ENCODE measurements at regions not wholly inside any gene's neighbourhood (a gene's known extent, or its start where the extent isn't known, plus 50 kb on each side); places are given as distances from the start of the nearest gene placed in this dataset.
"Not testable (repeated sequence)": the region's sequence is repeated elsewhere in the genome, so short reads cannot be mapped to it uniquely, and the experiment has no call there.

DNA sequence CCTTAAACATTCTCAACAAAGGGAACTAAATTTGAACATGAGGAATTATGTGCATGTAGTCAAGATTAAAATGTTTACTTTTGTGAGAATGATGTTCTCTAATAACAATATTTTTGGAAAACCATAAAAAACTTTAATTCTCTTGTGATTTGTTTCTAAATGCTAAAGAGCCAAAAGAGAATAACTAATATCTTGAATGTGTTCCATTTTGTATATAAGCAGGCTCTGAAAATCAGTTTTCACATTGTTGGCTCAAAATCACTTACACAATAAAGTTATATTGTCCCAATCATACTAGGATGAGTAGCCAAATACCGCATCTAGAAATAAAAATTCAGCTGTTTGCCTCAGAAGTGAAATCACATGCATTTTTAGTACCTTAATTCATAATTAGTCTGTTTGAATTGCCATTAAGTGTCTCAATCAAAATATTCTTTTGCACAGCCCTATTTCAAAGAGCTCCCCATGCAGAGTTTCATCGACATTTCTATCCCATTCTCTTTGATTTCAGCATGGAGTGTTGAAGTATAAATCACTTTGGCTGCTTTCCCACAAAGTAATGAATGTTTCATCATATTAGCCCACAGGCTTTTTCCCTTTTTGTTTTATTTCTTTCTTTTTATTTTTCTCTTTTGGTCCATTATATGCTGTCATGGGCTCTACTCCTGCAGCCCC is 420.3 kb upstream of the POM121L12 start:
- Histone ChIP-seq H3K27ac (ENCODE audit: low read depth, low read length) (no peak overlapping the region), H3K27me3 (ENCODE audit: control insufficient read depth, insufficient read depth, low read length) (no peaks in the 10 kb centered on the region), H3K9me3 (ENCODE audit: control insufficient read depth, insufficient read depth, low read depth, low read length) (no peaks in the 10 kb centered on the region), H3K9ac (ENCODE audit: low read length) (no peak overlapping the region), H3K36me3 (ENCODE audit: control insufficient read depth, insufficient read depth, low read length) (no peaks in the 10 kb centered on the region), H3K4me3 (ENCODE audit: low read depth, low read length) (no peak overlapping the region), H3K4me1 (ENCODE audit: control insufficient read depth, insufficient read depth, low read length) (no peaks in the 10 kb centered on the region)

DNA sequence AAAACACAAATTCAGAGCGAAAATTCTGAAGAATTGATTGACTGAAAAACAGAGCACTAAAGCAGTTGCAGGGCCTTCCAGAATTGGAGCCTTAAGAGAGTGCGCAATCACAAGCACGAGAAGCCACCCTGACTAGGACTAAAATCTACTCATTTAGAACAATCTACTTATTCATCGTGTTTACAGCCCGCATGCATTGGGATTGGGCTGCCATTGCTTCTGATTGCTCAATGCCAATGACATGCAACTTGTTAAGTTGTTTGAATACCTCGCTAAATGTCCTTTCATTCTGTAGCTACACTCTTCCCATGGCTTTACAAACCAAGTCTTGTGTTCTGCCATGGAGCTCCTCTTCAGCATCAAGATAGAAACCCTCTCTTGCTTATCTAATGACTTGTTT is 425.9 kb upstream of the POM121L12 start:
- H3K36me3 ChIP-seq (ENCODE audit: control insufficient read depth, insufficient read depth, low read length) = no peaks in the 10 kb centered on the region
- no peaks in the 10 kb centered on the region for H3K27me3 ChIP-seq (ENCODE audit: control insufficient read depth, insufficient read depth, low read length)
- no peak overlapping the region for H3K27ac ChIP-seq (ENCODE audit: low read depth, low read length)
- H3K4me3 ChIP-seq (ENCODE audit: low read depth, low read length) = no peak overlapping the region
- no peaks in the 10 kb centered on the region for H3K4me1 ChIP-seq (ENCODE audit: control insufficient read depth, insufficient read depth, low read length)
- H3K9me3 ChIP-seq (ENCODE audit: control insufficient read depth, insufficient read depth, low read depth, low read length) = peaks cover 4% of the 10 kb centered on the region
- no peak overlapping the region for H3K9ac ChIP-seq (ENCODE audit: low read length)

DNA sequence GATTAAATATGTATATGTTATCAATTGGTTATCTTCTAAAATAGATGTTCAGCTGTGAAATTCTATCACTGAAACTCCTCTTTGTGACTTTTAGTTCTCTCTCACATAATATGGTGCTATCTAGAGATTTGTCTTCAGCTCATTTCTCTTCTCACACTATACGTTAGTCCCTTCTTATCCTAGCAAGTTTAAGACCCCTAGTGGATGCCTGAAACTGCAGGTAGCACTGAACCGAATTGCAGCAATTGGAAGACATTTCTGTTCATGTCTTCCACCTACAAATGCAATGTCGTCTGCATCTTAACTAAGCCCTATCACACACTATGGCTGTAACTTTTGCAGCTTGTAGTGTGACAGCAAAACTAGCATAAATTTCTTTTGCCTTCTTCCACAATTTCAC is 442.7 kb upstream of the POM121L12 start:
- H3K36me3 ChIP-seq (ENCODE audit: control insufficient read depth, insufficient read depth, low read length) = no peaks in the 10 kb centered on the region
- H3K4me3 ChIP-seq (ENCODE audit: low read depth, low read length) = no peak overlapping the region
- no peaks in the 10 kb centered on the region; the same call in 1 of the 2 replicates for H3K4me1 ChIP-seq (ENCODE audit: control insufficient read depth, insufficient read depth, low read length)
- no peak overlapping the region for H3K9ac ChIP-seq (ENCODE audit: low read length)
- H3K27me3 ChIP-seq (ENCODE audit: control insufficient read depth, insufficient read depth, low read length) = no peaks in the 10 kb centered on the region
- peaks cover 16% of the 10 kb centered on the region; the same call in 1 of the 2 replicates for H3K9me3 ChIP-seq (ENCODE audit: control insufficient read depth, insufficient read depth, low read depth, low read length)
- no peak overlapping the region for H3K27ac ChIP-seq (ENCODE audit: low read depth, low read length)

DNA sequence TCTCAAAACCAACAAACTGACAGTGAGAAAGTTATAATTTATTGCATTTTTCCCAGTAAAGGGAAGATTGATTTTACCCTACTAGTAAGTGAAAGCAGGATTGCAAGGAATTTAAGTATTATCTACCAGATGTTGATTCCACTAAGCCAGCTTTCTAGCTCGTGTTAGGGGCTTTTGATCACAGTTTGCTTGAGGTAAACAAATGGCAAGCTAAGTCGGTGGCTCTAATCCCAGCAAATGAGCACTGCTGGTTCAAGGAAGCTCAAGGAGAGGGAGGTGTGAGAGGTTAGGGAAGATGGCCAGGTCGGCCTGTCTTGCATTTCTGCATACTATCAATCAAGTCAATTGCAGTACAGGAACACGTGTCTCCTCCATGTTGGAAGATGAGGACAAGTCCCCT is 448.7 kb upstream of the POM121L12 start:
- H3K4me3 ChIP-seq (ENCODE audit: low read depth, low read length) = no peak overlapping the region
- H3K27me3 ChIP-seq (ENCODE audit: control insufficient read depth, insufficient read depth, low read length) = no peaks in the 10 kb centered on the region
- H3K36me3 ChIP-seq (ENCODE audit: control insufficient read depth, insufficient read depth, low read length) = no peaks in the 10 kb centered on the region
- no peaks in the 10 kb centered on the region; the same call in 1 of the 2 replicates for H3K4me1 ChIP-seq (ENCODE audit: control insufficient read depth, insufficient read depth, low read length)
- H3K9me3 ChIP-seq (ENCODE audit: control insufficient read depth, insufficient read depth, low read depth, low read length) = 0 out of 2 replicates have a peak, but pooled peaks cover 3% of the 10 kb centered on the region
- no peak overlapping the region for H3K9ac ChIP-seq (ENCODE audit: low read length)
- no peak overlapping the region for H3K27ac ChIP-seq (ENCODE audit: low read depth, low read length)

DNA sequence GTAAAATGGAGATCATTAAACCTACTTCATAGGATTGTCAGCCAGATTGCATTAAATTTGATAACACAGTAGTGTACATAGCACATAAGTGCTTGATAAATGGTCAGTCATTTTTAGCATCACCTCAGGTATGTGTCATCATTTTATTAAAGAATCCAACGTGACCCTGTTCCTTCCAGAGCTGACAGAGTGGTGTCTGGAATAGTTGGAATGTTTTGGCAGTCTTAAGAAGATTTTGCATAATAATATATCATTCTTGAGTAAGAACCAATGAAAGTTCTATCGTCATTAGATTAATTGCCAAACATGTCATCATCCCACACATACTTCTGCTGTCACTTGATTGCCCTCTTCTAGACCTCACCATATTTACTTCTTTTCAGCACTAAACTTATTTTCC is 451.4 kb upstream of the POM121L12 start:
- H3K36me3 ChIP-seq (ENCODE audit: control insufficient read depth, insufficient read depth, low read length) = no peaks in the 10 kb centered on the region
- H3K4me1 ChIP-seq (ENCODE audit: control insufficient read depth, insufficient read depth, low read length) = no peaks in the 10 kb centered on the region; the same call in 1 of the 2 replicates
- H3K9ac ChIP-seq (ENCODE audit: low read length) = no peak overlapping the region
- H3K27me3 ChIP-seq (ENCODE audit: control insufficient read depth, insufficient read depth, low read length) = no peaks in the 10 kb centered on the region
- no peak overlapping the region for H3K4me3 ChIP-seq (ENCODE audit: low read depth, low read length)
- 0 out of 2 replicates have a peak, but pooled peaks cover 3% of the 10 kb centered on the region for H3K9me3 ChIP-seq (ENCODE audit: control insufficient read depth, insufficient read depth, low read depth, low read length)
- H3K27ac ChIP-seq (ENCODE audit: low read depth, low read length) = no peak overlapping the region

DNA sequence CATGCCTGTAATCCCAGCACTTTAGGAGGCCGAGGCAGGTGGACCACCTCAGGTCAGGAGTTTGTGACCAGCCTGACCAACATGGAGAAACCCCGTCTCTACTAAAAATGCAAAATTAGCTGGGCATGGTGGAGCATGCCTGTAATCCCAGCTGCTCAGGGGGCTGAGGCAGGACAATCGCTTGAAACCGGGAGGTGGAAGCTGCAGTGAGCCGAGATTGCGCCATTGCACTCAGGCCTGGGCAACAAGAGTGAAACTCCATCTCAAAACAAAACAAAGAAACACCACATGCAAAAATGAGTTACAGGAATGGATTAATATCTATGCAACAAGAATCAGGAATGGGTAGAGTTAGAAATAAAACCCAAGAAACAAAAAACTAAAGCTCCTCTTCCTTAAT is 462.3 kb upstream of the POM121L12 start:
- H3K27ac ChIP-seq (ENCODE audit: low read depth, low read length); H3K36me3 ChIP-seq (ENCODE audit: control insufficient read depth, insufficient read depth, low read length); H3K9me3 ChIP-seq (ENCODE audit: control insufficient read depth, insufficient read depth, low read depth, low read length); H3K9ac ChIP-seq (ENCODE audit: low read length); H3K27me3 ChIP-seq (ENCODE audit: control insufficient read depth, insufficient read depth, low read length); H3K4me1 ChIP-seq (ENCODE audit: control insufficient read depth, insufficient read depth, low read length); H3K4me3 ChIP-seq (ENCODE audit: low read depth, low read length): not testable (repeated sequence)

DNA sequence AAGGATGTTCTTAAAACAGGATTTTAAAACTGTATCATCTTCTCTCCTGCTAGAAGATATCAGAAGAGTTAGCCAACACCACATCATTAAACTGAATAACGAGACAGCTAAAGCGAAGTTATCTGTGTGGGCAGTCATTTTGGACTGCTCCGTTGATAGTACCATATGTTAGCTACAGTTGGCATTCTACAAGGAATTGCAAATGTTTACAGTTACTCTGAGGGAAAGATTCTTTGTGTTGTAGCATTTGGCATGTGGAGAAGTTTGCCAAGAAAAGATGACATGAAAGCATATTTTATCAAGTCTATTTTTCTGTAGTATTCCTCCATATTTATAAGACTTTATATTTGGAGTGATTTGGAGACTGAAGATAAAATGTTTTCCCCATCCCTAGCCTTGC is 464.4 kb upstream of the POM121L12 start:
- H3K4me1 ChIP-seq (ENCODE audit: control insufficient read depth, insufficient read depth, low read length) = no peaks in the 10 kb centered on the region
- H3K9ac ChIP-seq (ENCODE audit: low read length) = no peak overlapping the region
- no peaks in the 10 kb centered on the region for H3K36me3 ChIP-seq (ENCODE audit: control insufficient read depth, insufficient read depth, low read length)
- no peaks in the 10 kb centered on the region for H3K9me3 ChIP-seq (ENCODE audit: control insufficient read depth, insufficient read depth, low read depth, low read length)
- H3K27me3 ChIP-seq (ENCODE audit: control insufficient read depth, insufficient read depth, low read length) = no peaks in the 10 kb centered on the region
- no peak overlapping the region for H3K4me3 ChIP-seq (ENCODE audit: low read depth, low read length)
- no peak overlapping the region for H3K27ac ChIP-seq (ENCODE audit: low read depth, low read length)

DNA sequence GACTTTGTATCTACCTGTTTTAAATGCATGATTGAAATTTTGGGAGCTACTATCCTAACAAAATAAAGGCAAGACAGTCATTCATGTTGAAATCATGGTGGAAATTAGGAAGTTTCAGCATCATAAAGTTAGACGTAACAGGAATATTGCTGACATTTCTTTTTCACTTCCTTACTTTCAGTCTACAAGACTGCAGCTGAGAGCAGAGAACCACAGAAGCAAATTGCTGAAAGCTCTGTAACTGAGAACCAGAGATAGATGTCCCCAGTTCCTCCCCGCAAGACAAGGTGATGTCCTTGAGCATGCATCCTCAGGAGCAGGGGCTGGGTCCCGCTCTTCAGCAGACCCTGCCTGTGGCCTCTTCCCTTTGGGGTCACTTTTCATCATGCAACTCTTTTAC is 466.3 kb upstream of the POM121L12 start:
- Histone ChIP-seq H3K4me1 (ENCODE audit: control insufficient read depth, insufficient read depth, low read length) (no peaks in the 10 kb centered on the region), H3K4me3 (ENCODE audit: low read depth, low read length) (no peak overlapping the region), H3K27me3 (ENCODE audit: control insufficient read depth, insufficient read depth, low read length) (no peaks in the 10 kb centered on the region), H3K27ac (ENCODE audit: low read depth, low read length) (no peak overlapping the region), H3K9ac (ENCODE audit: low read length) (no peak overlapping the region), H3K9me3 (ENCODE audit: control insufficient read depth, insufficient read depth, low read depth, low read length) (no peaks in the 10 kb centered on the region), H3K36me3 (ENCODE audit: control insufficient read depth, insufficient read depth, low read length) (no peaks in the 10 kb centered on the region)

DNA sequence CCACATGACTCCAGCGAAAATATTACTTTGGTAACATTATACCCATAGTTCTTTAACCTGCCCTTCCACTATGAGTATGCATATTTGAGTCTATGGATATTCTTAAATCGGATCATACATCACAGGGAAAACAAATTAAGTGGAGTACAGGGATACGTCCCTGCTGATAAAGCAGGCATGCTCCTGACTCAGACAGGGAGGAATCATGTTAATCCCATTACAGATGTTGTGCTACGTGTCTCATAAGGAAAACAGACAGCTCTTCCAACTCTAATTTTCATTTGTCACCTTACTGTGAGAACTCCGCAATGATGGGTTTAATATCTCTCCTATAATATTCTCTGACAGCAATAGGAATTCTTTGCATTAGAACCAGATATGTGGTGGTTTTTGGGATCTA is 469.5 kb upstream of the POM121L12 start:
- no peak overlapping the region for H3K27ac ChIP-seq (ENCODE audit: low read depth, low read length)
- no peak overlapping the region for H3K9ac ChIP-seq (ENCODE audit: low read length)
- H3K4me1 ChIP-seq (ENCODE audit: control insufficient read depth, insufficient read depth, low read length) = no peaks in the 10 kb centered on the region
- H3K9me3 ChIP-seq (ENCODE audit: control insufficient read depth, insufficient read depth, low read depth, low read length) = no peaks in the 10 kb centered on the region
- no peaks in the 10 kb centered on the region for H3K36me3 ChIP-seq (ENCODE audit: control insufficient read depth, insufficient read depth, low read length)
- H3K4me3 ChIP-seq (ENCODE audit: low read depth, low read length) = no peak overlapping the region
- H3K27me3 ChIP-seq (ENCODE audit: control insufficient read depth, insufficient read depth, low read length) = no peaks in the 10 kb centered on the region

DNA sequence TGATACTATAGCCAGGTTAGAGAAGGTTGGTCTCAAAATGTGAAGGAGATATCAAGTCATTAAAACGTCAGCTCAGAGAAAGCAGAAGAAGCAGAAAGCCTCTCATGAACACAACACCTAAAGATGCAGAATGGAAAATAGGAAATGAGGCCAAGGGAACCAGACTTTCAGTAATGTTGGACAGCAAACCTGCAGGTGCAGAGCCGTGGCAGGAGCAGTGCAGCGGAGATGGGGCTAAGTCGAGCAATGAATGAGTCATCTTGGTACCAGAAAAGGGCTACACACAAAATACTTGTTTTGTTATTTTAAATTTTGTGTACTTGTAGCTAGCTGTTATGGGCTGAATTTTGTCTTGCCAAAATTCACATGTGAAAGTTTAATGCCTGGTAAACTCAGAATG is 479.6 kb upstream of the POM121L12 start:
- Histone ChIP-seq H3K27me3 (ENCODE audit: control insufficient read depth, insufficient read depth, low read length) (no peaks in the 10 kb centered on the region), H3K9me3 (ENCODE audit: control insufficient read depth, insufficient read depth, low read depth, low read length) (no peaks in the 10 kb centered on the region), H3K9ac (ENCODE audit: low read length) (no peak overlapping the region), H3K4me3 (ENCODE audit: low read depth, low read length) (no peak overlapping the region), H3K27ac (ENCODE audit: low read depth, low read length) (no peak overlapping the region), H3K36me3 (ENCODE audit: control insufficient read depth, insufficient read depth, low read length) (no peaks in the 10 kb centered on the region), H3K4me1 (ENCODE audit: control insufficient read depth, insufficient read depth, low read length) (no peaks in the 10 kb centered on the region)

DNA sequence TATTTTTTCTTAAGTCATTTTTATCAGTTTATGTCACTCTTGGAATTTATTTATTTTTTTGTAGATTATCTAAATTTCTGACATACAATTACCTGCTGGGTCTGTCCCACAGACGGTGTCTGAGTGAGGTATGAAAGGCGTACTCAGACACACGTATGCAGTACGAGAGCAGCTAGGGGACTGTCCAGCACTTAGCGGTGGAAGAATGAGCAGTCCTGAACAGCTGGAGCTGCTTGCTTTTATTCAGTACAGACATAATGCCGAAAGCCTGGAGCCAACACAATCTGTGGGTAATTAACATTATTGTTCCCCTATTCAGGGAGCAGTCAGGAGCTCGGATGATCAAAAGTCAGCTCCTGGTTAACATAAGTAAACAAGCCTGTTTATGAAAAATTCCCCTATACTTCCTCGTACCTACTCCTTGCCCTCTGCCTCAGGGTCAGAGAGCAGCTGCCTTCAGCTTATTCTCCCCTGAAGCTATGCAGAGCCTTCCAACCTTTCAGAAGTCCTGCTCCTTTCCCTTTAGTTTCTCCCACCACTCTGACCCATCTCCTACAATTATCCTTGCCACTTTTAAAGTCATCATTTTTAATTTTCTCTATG is 488.0 kb upstream of the POM121L12 start:
- no peaks in the 10 kb centered on the region for H3K36me3 ChIP-seq (ENCODE audit: control insufficient read depth, insufficient read depth, low read length)
- H3K27ac ChIP-seq (ENCODE audit: low read depth, low read length) = no peak overlapping the region
- no peak overlapping the region for H3K9ac ChIP-seq (ENCODE audit: low read length)
- 0 out of 2 replicates have a peak, but pooled peaks cover 3% of the 10 kb centered on the region for H3K9me3 ChIP-seq (ENCODE audit: control insufficient read depth, insufficient read depth, low read depth, low read length)
- no peaks in the 10 kb centered on the region for H3K27me3 ChIP-seq (ENCODE audit: control insufficient read depth, insufficient read depth, low read length)
- no peak overlapping the region for H3K4me3 ChIP-seq (ENCODE audit: low read depth, low read length)
- H3K4me1 ChIP-seq (ENCODE audit: control insufficient read depth, insufficient read depth, low read length) = no peaks in the 10 kb centered on the region; the same call in 1 of the 2 replicates
